Motor neuron (in vitro differentiated cells): ENCODE measurements at regions not wholly inside any gene's neighbourhood (a gene's known extent, or its start where the extent isn't known, plus 50 kb on each side); places are given as distances from the start of the nearest gene placed in this dataset.

Experiments
- ATAC-seq, 8 experiments: fragments of 200-7000 bp; cut with Tn5 transposase; replicated peaks in 6 of 8; 2 replicates each; pipeline ENCODE4 v1.8.0; 2021; ENCODE audit warnings: mild to moderate bottlenecking in 8 of 8, moderate library complexity in 8 of 8
- H3K27ac ChIP-seq, 2 donors: fragments of 250-450 bp; sonication (Bioruptor Pico); 2 replicates each; pipeline ENCODE4 v1.9.0; 2021; ENCODE audit warnings: antibody characterized with exemption in 2 of 2, mild to moderate bottlenecking in 2 of 2, moderate library complexity in 1 of 2
- H3K4me1 ChIP-seq, 2 donors: fragments of 250-450 bp; sonication (Bioruptor Pico); replicated peaks in 1 of 2; 2 replicates each; pipeline ENCODE4 v1.6.1; 2021; ENCODE audit warnings: antibody characterized with exemption in 2 of 2, mild to moderate bottlenecking in 2 of 2, moderate library complexity in 1 of 2
- H3K4me3 ChIP-seq, 5 donors: fragments of 250-450 bp; sonication (Bioruptor Pico); 2 replicates each; pipeline ENCODE4 v1.9.0; 2021; ENCODE audit warnings: antibody characterized with exemption in 5 of 5, mild to moderate bottlenecking in 5 of 5, moderate library complexity in 4 of 5
- WGBS, 10 experiments: fragments of 450-650 bp; shearing (Covaris generic); methylation state at CpG; one replicate each; pipeline ENCODE4 v1.0.0; 2022; 5-methylcytosine and 5-hydroxymethylcytosine counted together
- in situ Hi-C, 9 experiments: fragments of 400-800 bp; cut with MboI; loops; one replicate each; pipeline ENCODE4 v1.15.0; 2021; ENCODE audit warnings: low sequenced_read_pairs in 9 of 9, low pct_unique_long_range_greater_than_20kb in 2 of 9; ENCODE audit not compliant: unreplicated experiment in 9 of 9

DNA sequence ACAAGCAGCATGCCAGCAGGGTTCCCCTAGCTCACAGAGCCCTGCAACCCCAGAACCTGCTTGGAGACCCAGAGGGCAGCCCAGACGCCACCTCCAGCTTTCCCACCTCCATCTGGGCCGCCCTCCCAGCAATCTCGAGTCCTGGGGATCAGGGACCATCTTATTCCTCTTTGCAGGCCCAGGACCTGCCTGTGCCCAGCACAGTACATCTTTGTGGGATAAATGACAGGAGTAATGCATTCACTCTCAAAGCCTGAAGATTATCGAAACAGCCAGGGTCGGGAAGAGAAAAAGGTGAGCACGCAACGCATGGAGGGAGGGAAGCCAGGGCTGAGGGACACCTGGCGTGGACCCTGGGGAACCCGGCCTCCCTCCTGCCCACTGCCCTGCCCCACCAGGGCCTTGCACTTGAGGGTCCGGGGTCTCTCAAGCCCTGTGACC is 144.1 kb downstream of the NDUFA10 start:
- ATAC-seq = no peak
- H3K27ac ChIP-seq = no peak overlapping the region
- WGBS, 10 experiments = 60 to 100% (median 96%) methylated on average over 1 to 4 of the region's 10 CpGs; no CpG with 5 or more reads in 3 of the 10 experiments
- H3K4me1 ChIP-seq = no peaks in the 10 kb centered on the region
- no peak overlapping the region for H3K4me3 ChIP-seq
- in situ Hi-C loops = no loop called here

DNA sequence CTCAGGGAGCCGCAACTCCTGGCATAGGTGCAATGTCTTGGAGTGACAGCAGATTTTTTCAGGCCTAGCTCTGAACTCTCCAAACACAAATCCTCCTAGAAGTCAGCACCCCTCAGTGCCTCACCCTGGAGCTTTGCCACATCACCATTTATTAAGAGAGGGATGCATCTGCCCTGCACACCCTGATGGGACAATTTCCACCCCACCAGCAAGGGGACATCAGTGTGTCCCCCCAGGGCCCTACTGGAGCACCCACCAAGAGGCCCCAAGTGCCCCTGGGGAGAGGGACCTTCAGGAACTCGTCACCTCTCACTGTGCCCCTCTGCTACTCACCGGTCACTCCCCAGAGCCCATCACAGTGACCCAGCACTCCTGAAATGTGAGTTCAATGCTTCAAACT is 144.7 kb downstream of the NDUFA10 start:
- in situ Hi-C loops = no loop called here
- ATAC-seq = no peak
- Histone ChIP-seq H3K4me3 (no peak overlapping the region), H3K27ac (no peak overlapping the region), H3K4me1 (no peaks in the 10 kb centered on the region)
- WGBS, 10 experiments = 31 to 100% (median 40%) methylated on average over 1 to 2 of the region's 3 CpGs; no CpG with 5 or more reads in 7 of the 10 experiments

DNA sequence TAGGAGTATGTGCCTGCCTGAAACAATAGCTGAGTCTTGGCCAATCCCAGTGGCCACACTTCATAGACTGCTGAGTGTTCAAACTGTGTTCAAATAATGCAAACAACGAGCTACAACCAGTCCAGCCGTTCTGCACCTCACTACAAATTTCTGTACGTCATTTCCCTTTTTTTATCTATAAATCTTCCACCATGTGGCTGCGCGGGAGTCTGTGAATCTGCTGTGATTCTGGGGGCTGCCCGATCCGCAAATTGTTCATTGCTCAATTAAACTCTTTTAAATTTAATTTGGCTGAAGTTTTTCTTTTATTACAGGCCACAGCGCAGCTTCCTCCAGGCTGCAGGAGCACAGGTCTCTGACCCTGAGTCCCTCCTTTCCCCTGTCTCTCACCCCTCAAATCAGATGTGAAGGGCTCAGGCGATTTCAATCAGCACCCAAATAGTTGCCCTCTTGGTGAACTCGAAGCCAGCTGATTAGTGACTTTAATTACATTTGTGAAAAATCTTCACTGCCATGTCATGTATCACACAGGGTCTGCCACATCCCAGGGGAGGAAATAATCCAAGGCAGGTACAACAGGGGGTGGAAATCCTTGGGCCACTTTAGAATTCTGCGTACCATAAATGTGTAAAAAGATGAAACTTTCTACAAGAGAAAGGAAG is 145.6 kb downstream of the NDUFA10 start:
- WGBS, 10 experiments = 40 to 100% (median 77%) methylated on average over 1 to 9 of the region's 11 CpGs
- Histone ChIP-seq H3K4me3 (no peak overlapping the region), H3K27ac (no peak overlapping the region), H3K4me1 (no peaks in the 10 kb centered on the region)
- ATAC-seq = no peak
- in situ Hi-C loops = no loop called here

DNA sequence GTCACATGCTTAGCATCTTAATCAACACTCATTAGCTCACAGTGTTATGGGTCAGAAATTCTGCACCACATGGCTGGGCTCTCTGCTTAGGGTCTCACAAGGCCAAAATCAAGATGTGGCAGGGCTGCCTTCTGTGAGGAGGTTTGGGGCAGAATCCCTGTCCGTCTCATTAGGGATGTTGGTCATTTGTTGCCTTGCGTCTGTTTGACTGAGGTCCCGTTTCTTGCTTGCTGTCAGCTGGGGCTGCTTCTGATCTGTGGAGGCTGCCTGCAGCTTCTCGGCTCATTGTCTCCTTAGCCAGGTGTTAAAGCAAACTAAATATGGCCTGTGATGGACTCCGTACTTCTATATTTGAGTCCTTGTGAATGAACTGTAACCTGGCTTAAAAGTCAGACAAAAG is 146.5 kb downstream of the NDUFA10 start:
- Histone ChIP-seq H3K4me3 (no peak overlapping the region), H3K4me1 (no peaks in the 10 kb centered on the region), H3K27ac (no peak overlapping the region)
- WGBS, 10 experiments = 33 to 100% (median 79%) methylated on average over 1 to 5 of the region's 5 CpGs; no CpG with 5 or more reads in 5 of the 10 experiments
- in situ Hi-C loops = no loop called here
- ATAC-seq = no peak

DNA sequence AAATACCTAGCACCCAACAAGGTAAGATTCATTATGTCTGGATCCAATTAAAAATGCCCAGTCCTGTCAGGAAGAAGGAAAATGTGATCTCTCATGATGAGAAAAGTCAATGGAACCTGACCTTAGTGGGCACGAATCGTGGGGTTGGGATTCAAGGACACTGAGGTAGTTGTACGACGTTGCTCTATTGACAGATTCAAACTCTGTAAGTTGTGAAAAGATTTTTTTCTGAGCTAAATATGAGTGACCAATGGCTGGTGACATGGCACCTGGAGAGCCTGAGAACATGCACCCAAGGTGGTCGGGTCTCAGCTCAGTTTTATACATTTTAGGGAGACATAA is 148.2 kb downstream of the NDUFA10 start:
- no peak for ATAC-seq
- 0 to 88% (median 56%) methylated on average over 1 to 5 of the region's 5 CpGs; no CpG with 5 or more reads in 3 of the 10 experiments for WGBS, 10 experiments
- in situ Hi-C loops = no loop called here
- Histone ChIP-seq H3K4me1 (no peaks in the 10 kb centered on the region), H3K4me3 (no peak overlapping the region), H3K27ac (no peak overlapping the region)

DNA sequence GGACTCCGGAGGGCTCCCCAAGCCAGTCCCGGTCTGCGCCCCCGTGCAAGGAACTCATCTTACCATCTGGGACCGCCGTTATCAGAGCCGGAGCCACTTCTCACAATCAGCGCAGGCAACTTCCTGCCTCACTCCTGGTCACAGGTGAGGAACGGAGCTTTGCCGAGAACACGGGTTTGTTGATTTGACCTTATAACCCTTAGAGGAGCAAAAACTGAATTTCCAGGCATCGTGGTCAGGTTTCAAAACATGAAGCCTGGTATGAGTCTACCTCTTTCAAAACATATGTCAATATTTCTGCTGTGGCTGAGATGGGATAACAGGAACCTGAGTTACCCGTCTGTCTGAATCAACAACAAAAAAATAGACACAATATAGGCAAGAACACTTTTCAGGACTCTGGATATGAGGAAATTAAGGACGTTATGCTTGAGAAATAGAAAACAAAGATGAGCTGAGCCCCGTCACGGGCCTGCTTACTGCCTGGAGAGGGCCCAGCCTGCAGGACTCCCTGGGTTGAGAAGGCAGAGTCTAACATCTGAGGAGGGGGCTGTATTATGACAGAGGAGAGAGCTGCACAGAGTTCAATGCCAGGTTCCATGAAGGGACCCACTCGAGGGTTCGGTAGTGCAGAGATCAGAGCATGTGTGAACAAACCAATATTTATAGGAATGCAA is 148.7 kb downstream of the NDUFA10 start:
- Histone ChIP-seq H3K27ac (no peak overlapping the region), H3K4me3 (no peak overlapping the region), H3K4me1 (no peaks in the 10 kb centered on the region)
- 30 to 100% (median 86%) methylated on average over 1 to 14 of the region's 18 CpGs for WGBS, 10 experiments
- in situ Hi-C loops = no loop called here
- no peak for ATAC-seq

DNA sequence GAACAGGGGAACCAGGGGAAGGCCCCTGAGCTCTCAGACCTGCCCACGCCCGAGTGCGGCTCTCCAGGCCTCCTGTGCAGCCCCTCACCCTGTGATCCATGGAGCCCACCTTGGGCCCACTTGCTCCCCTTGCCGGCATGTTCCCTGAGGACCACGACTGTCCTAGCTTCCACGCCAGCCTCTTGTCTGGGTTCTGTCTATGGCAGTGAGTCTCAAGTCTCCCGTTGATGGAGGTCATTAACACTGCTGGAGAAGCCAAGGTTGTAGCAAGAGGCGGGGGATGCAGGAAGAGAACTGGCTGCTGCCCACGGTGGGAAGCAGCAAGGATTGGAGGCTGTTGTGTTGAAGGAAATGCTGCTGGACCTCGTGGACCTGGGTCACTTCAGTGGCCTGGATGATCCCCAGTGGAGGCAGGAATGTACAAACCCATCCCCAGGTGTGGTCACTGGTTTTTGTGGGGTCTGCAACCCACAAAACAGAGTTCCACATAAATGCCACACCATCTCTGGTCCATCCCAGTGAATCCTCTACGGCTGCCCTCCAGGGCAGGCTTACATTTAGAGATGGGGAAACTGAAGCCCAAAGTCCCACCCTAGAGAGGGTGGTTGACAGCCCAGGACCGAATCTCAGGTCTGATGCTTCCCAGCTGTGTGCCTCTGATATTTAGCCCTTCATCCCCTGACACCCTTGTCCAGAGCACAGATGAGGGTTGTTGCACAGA is 150.3 kb downstream of the NDUFA10 start:
- H3K4me3 ChIP-seq = no peak overlapping the region
- WGBS, 10 experiments = 20 to 96% (median 77%) methylated on average over 1 to 9 of the region's 12 CpGs; no CpG with 5 or more reads in 2 of the 10 experiments
- no peak for ATAC-seq
- no peak overlapping the region for H3K27ac ChIP-seq
- in situ Hi-C loops = no loop called here
- H3K4me1 ChIP-seq = peaks cover 0 to 3% of the 10 kb centered on the region in 2 donors

DNA sequence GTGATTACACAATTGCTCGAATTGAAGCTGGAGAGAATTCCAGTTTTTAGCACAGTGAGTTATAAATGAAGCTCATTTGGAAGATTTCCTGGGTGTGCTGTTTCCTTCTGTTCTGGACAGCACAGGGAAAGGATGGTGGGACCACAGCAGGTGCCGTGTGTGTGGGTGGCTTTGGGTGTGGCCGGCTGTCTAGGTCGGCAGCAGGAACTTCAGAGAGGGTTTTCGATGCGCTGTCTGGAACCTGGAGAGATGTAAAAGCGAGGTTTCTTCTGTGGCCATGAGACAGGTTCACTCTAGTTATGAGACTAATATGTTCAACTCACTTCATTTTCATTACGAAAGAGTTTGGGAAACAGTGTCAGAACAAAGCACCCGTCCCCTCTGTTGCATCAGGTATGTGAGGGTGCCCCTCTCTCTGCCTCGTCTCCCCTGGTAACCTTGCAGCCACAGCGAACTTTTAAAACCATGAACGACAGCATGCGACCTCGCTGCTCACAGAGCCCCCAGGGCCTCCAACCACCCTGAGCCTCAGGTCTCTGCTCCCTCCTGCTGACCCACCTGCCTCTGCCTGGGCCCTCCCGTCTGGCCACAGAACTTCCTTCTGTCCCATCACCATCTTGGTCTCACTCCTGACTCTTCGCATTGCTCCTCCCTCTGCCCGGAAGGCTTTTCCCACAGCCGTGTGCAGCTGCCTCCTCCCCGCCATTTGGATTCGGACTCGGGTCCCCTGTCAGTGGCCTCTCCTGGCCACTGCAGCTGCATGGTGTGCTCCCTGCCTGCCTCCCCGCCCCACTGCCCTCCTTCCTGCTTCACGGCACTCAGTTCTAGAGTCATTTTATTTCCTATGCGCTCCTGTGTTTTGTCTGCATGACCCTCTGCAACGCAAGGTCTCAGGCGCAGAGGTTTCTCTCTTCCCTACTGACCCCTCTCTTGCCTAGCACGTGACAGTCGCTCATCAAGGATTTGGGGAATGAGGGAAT is 151.2 kb downstream of the NDUFA10 start:
- Histone ChIP-seq H3K27ac (no peak overlapping the region), H3K4me1 (peaks cover 0 to 3% of the 10 kb centered on the region in 2 donors), H3K4me3 (no peak overlapping the region)
- 0 to 91% (median 75%) methylated on average over 1 to 22 of the region's 28 CpGs; no CpG with 5 or more reads in 3 of the 10 experiments for WGBS, 10 experiments
- in situ Hi-C loops = no loop called here
- no peak for ATAC-seq

DNA sequence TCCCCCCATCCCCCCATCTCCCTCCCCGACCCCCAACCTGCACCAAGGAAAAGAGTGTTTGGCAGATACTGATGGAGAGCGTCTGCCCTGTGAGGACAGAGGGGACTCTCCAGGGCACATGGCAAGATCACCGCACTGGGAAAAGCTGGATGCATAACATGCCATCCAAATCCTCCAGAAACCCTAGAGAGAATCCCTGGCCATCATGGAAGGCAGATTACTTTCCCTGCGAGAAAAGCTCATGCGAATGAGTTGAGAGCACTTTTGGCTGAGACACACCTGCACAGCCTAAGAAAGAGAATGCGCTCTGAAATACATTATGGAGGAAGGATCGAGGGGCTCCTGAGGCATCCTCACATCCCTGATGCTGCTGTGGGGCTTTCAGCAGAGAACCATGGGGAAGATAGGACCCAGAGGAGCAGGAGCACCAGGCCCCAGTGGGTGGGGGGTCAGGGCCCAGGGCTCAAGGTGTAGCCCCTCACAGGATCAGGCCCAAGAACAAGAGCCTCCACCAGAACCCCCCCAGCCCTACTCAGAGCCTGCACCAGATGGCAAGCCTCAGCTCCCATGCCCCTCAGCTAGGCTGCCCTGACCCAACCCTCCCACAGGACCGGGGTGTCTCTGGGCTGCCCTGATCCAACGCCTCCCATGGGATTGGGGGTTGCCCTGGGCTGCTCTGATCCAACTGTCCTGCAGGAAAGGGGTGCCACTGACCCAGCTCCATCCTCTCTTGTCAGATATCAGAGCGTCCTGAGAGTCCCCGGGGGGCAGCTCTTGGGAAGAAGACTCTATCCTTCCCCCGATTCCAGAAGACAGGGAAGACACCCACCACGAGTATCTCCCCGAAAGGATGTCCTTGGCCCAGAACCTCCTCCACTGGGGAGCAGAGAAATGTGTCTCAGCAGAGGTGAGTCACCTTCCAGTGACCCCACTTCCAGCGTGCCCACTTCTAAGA is 153.4 kb downstream of the NDUFA10 start:
- in situ Hi-C loops = no loop called here
- Histone ChIP-seq H3K4me1 (peaks cover 0 to 3% of the 10 kb centered on the region in 2 donors), H3K4me3 (no peak overlapping the region), H3K27ac (no peak overlapping the region)
- no peak for ATAC-seq
- WGBS, 10 experiments = 44 to 92% (median 69%) methylated on average over 2 to 7 of the region's 15 CpGs; no CpG with 5 or more reads in 2 of the 10 experiments

DNA sequence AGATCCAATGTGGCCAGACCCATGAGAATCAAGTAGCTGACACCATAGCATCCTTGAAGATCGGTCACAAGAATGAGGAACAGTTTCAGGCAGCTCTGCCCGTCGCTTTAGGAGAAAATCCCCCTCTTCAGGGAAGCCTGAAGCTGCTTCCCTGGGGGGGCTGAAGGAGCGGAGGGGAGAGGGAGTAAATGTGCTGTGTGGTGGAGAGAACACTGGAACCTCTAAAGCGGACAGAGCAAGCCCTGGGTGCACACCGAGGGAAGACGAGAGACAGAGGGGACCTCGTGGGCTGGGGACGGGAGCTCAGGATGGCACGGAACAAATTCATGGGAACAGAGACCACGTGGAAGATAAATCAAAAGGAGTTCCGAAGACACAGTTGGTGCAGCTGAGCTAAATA is 154.3 kb downstream of the NDUFA10 start:
- in situ Hi-C loops = no loop called here
- H3K4me3 ChIP-seq = no peak overlapping the region
- peaks cover 0 to 3% of the 10 kb centered on the region in 2 donors for H3K4me1 ChIP-seq
- ATAC-seq = no peak
- no peak overlapping the region for H3K27ac ChIP-seq
- 35 to 93% (median 72%) methylated on average over 3 to 10 of the region's 12 CpGs; no CpG with 5 or more reads in 3 of the 10 experiments for WGBS, 10 experiments

DNA sequence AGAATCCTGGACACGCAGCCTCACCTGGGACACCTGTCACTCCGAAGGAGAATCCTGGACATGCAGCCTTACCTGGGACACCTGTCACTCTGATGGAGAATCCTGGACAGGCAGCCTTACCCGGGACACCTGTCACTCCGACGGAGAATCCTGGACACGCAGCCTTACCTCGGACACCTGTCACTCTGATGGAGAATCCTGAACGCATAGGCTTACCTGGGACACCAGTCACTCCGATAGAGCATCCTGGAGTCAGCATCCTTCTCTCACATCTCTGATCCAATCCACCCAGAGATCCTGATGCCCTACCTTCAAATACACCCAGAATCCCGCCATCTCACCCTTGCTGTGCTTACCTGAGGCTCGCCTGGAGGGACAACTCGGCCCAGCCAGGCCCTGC is 154.9 kb downstream of the NDUFA10 start:
- Histone ChIP-seq H3K27ac (no peak overlapping the region), H3K4me3 (no peak overlapping the region), H3K4me1 (peaks cover 0 to 3% of the 10 kb centered on the region in 2 donors)
- WGBS, 10 experiments = 10 to 96% (median 86%) methylated on average over 2 to 9 of the region's 12 CpGs; no CpG with 5 or more reads in 3 of the 10 experiments
- in situ Hi-C loops = no loop called here
- no peak for ATAC-seq
